Astrocyte (in vitro differentiated cells and primary cell): ENCODE measurements at regions not wholly inside any gene's neighbourhood (a gene's known extent, or its start where the extent isn't known, plus 50 kb on each side); places are given as distances from the start of the nearest gene placed in this dataset.
A peak's percentile ranks its signal among the peaks of the same experiment; 100 is the strongest.

Experiments used
- DNase-seq: peaks from one replicate; pipeline ENCODE4 v3.0.0-alpha.2; 2010; ENCODE audit warnings: low read depth
- FAIRE-seq: peaks from 2 replicates; lab custom pipeline; 2011; peaks lifted over from hg19 to GRCh38; lab: Jason Lieb, UNC
- H2AFZ ChIP-seq: 2 replicates; pipeline ENCODE4 v1.6.0; 2012; ENCODE audit warnings: low read depth, low read length, inconsistent platforms
- H3K27ac ChIP-seq: 2 replicates; pipeline ENCODE4 v1.5.1; 2011; ENCODE audit warnings: low read depth, low read length, inconsistent platforms
- H3K27me3 ChIP-seq: 2 replicates; pipeline ENCODE4 v1.6.0; 2011; ENCODE audit warnings: low read length, inconsistent platforms; ENCODE audit not compliant: insufficient read depth
- H3K36me3 ChIP-seq: 2 replicates; pipeline ENCODE4 v1.5.1; 2011; ENCODE audit warnings: low read length, inconsistent platforms; ENCODE audit not compliant: insufficient read depth
- H3K4me1 ChIP-seq: 2 replicates; pipeline ENCODE4 v1.5.1; 2011; ENCODE audit warnings: low read length, inconsistent platforms; ENCODE audit not compliant: insufficient read depth
- H3K4me2 ChIP-seq: 2 replicates; pipeline ENCODE4 v1.6.0; 2012; ENCODE audit warnings: low read length, inconsistent platforms
- H3K4me3 ChIP-seq: 2 replicates; pipeline ENCODE4 v1.5.1; 2011; ENCODE audit warnings: low read depth, mild to moderate bottlenecking, low read length, inconsistent platforms; ENCODE audit not compliant: insufficient read depth
- H3K79me2 ChIP-seq: 2 replicates; pipeline ENCODE4 v1.6.0; 2012; ENCODE audit warnings: mild to moderate bottlenecking, low read length, inconsistent platforms; ENCODE audit not compliant: insufficient read depth
- H3K9ac ChIP-seq: 2 replicates; pipeline ENCODE4 v1.6.0; 2012; ENCODE audit warnings: mild to moderate bottlenecking, low read length, inconsistent platforms
- H3K9me3 ChIP-seq: 2 replicates; pipeline ENCODE4 v1.5.1; 2012; ENCODE audit warnings: low read depth, mild to moderate bottlenecking, low read length, inconsistent platforms; ENCODE audit not compliant: insufficient read depth
- H4K20me1 ChIP-seq: 2 replicates; pipeline ENCODE4 v1.6.0; 2012; ENCODE audit warnings: low read length, inconsistent platforms; ENCODE audit not compliant: insufficient read depth
- H3K27ac Mint-ChIP-seq: one replicate; pipeline ENCODE4 v1.8.0; 2021; ENCODE audit warnings: mild to moderate bottlenecking, mixed read lengths; ENCODE audit not compliant: unreplicated experiment
- H3K27me3 Mint-ChIP-seq: one replicate; pipeline ENCODE4 v1.8.0; 2021; ENCODE audit warnings: low read depth, mixed read lengths; ENCODE audit not compliant: unreplicated experiment
- H3K36me3 Mint-ChIP-seq: one replicate; pipeline ENCODE4 v1.8.0; 2021; ENCODE audit warnings: low read depth, mixed read lengths; ENCODE audit not compliant: unreplicated experiment
- H3K4me1 Mint-ChIP-seq: one replicate; pipeline ENCODE4 v1.8.0; 2021; ENCODE audit warnings: low read depth, mixed read lengths; ENCODE audit not compliant: unreplicated experiment
- H3K4me3 Mint-ChIP-seq: one replicate; pipeline ENCODE4 v1.8.0; 2021; ENCODE audit warnings: mild to moderate bottlenecking, moderate library complexity, mixed read lengths; ENCODE audit not compliant: unreplicated experiment
- H3K9me3 Mint-ChIP-seq: one replicate; pipeline ENCODE4 v1.8.0; 2021; ENCODE audit warnings: mild to moderate bottlenecking, mixed read lengths; ENCODE audit not compliant: unreplicated experiment
- CTCF ChIP-seq: IDR thresholded peaks from 2 replicates; pipeline ENCODE4 v1.5.1; 2011; ENCODE audit warnings: low read depth, mild to moderate bottlenecking, inconsistent platforms, low read length, moderate library complexity; ENCODE audit not compliant: insufficient read depth
- EZH2 ChIP-seq: IDR thresholded peaks from 2 replicates; pipeline ENCODE4 v1.6.1; 2012; ENCODE audit warnings: mild to moderate bottlenecking, low read length, inconsistent platforms; ENCODE audit not compliant: insufficient read depth

GRCh38 chr1:117286562-117286961, 75.8 kb upstream of the VTCN1 start:
- Histone ChIP-seq H3K9me3 (no peaks in the 10 kb centered on the region), H3K4me1 (no peaks in the 10 kb centered on the region), H4K20me1 (no peaks in the 10 kb centered on the region), H3K9ac (no peak overlapping the region), H3K4me2 (no peak overlapping the region), H3K79me2 (no peaks in the 10 kb centered on the region), H3K36me3 (no peaks in the 10 kb centered on the region), H3K27ac (no peak overlapping the region), H3K27me3 (no peaks in the 10 kb centered on the region), H3K4me3 (no peak overlapping the region), H2AFZ (no peak overlapping the region)
- no peak for TF ChIP-seq CTCF
- no peak for TF ChIP-seq EZH2
- no peak for DNase-seq
- Mint-ChIP-seq H3K27me3 (no peaks in the 10 kb centered on the region), H3K36me3 (no peaks in the 10 kb centered on the region), H3K4me1 (no peaks in the 10 kb centered on the region), H3K9me3 (no peaks in the 10 kb centered on the region), H3K27ac (no peak overlapping the region), H3K4me3 (no peak overlapping the region)
- FAIRE-seq = no peak

- Mint-ChIP-seq H3K4me3 (no peak overlapping the region), H3K27ac (no peak overlapping the region), H3K27me3 (no peaks in the 10 kb centered on the region), H3K4me1 (no peaks in the 10 kb centered on the region), H3K36me3 (no peaks in the 10 kb centered on the region), H3K9me3 (no peaks in the 10 kb centered on the region)
- Histone ChIP-seq H2AFZ (no peak overlapping the region), H3K4me1 (no peaks in the 10 kb centered on the region), H3K9me3 (no peaks in the 10 kb centered on the region), H4K20me1 (no peaks in the 10 kb centered on the region), H3K4me2 (no peak overlapping the region), H3K4me3 (no peak overlapping the region), H3K27ac (no peak overlapping the region), H3K36me3 (no peaks in the 10 kb centered on the region), H3K9ac (no peak overlapping the region), H3K27me3 (no peaks in the 10 kb centered on the region), H3K79me2 (no peaks in the 10 kb centered on the region)
- no peak for FAIRE-seq
- TF ChIP-seq CTCF = no peak
- TF ChIP-seq EZH2 = no peak
- DNase-seq = no peak
Measured at GRCh38 chr1:117286145-117286544, 75.4 kb upstream of the VTCN1 start.

GRCh38 chr1:117284399-117285215, 73.9 kb upstream of the VTCN1 start:
- Mint-ChIP-seq H3K4me1 (no peaks in the 10 kb centered on the region), H3K9me3 (no peaks in the 10 kb centered on the region), H3K27ac (no peak overlapping the region), H3K27me3 (no peaks in the 10 kb centered on the region), H3K4me3 (no peak overlapping the region), H3K36me3 (no peaks in the 10 kb centered on the region)
- Histone ChIP-seq H3K27ac (no peak overlapping the region), H3K4me3 (no peak overlapping the region), H3K9ac (no peak overlapping the region), H3K79me2 (no peaks in the 10 kb centered on the region), H3K27me3 (no peaks in the 10 kb centered on the region), H3K9me3 (no peaks in the 10 kb centered on the region), H2AFZ (peak overlapping the region; percentile 29), H3K4me2 (no peak overlapping the region), H3K4me1 (no peaks in the 10 kb centered on the region), H3K36me3 (no peaks in the 10 kb centered on the region), H4K20me1 (no peaks in the 10 kb centered on the region)
- TF ChIP-seq EZH2 (no peak), CTCF (peak; percentile 62)
- DNase-seq (peak; percentile 63), FAIRE-seq (no peak)
